Coronary artery (tissue), 2 donors: ENCODE measurements at regions not wholly inside any gene's neighbourhood (a gene's known extent, or its start where the extent isn't known, plus 50 kb on each side); places are given as distances from the start of the nearest gene placed in this dataset.

Source experiments
- DNase-seq: peaks from one replicate; pipeline ENCODE4 v3.0.0-alpha.2; 2017; ENCODE audit warnings: low spot score
- H3K27ac ChIP-seq, 2 donors: fragments of 200-600 bp; sonication (generic); one replicate each; pipeline ENCODE4 v1.5.1; 2016 to 2019
- H3K4me3 ChIP-seq: fragments of 200-600 bp; sonication (generic); 2 replicates; pipeline ENCODE4 v1.5.1; 2016; ENCODE audit warnings: mild to moderate bottlenecking, moderate library complexity
- CTCF ChIP-seq: fragments of 200-600 bp; sonication (generic); IDR thresholded peaks from one replicate; pipeline ENCODE4 v1.5.1; 2019; ENCODE audit warnings: antibody characterized with exemption

DNA sequence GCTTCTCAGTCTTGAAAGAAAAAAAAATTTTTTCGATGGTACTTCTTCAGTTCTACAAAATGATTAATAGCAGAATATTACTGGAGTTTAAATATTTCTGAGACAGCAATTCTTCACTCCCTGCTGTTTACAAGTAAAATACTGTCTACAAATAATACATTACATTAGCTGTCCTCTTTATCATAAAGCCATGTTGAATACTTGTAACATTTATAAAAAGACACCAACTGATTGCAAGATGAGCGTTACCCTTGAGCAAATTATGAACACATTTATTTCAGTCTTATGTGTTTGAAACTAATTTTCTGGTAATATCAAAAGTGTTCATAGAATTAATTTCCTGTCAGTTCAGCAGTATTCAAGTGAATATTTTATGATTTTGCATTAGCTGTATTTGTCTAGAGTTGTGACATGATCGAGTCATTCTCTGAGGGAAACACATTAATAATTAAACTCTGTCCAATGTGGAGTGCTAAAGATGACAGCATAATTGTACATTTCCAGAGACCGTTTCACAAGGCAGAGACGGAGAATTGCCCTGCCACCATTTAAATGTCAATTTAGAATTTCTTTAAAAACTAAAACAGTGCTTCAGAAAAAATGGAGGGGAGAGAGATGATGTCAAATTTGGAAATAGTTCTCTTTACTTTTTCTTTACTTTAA is 1359.0 kb upstream of the ADGRL4 start:
- DNase-seq: no peak
- no peak overlapping the region for H3K4me3 ChIP-seq
- H3K27ac ChIP-seq: no peak overlapping the region
- no peak for TF ChIP-seq CTCF

DNA sequence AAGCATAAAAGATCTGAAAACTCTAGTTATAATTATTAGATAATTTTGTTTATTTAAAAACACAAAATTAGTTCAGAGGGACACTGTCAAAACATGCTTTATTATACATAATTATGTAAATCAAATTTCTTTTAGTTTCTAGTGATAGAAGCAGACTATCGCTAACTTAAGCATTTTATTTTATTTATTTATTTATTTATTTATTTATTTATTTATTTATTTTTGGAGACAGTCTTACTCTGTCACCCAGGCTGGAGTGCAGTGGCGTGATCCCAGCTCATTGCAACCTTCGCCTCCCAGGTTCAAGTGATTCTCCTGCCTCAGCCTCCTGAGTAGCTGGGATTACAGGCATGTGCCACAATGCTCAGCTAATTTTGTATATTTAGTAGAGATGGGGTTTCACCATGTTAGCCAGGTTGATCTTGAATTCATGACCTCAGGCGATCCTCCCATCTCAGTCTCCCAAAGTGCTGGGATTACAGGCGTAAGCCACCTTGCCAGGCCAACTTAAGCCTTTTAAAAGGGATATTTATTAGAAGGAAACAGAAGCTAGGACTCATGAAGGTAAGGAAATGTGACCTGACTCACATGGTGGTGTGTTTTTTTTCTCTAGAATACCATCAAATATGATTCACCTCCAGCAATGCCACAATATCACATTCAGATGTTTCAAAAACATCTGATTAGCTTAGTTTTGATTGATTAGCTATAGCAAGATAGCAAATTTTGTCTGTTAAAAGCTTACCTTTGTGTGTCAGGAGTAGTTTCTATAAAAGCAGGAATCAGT is 1357.4 kb upstream of the ADGRL4 start:
- no peak for TF ChIP-seq CTCF
- Histone ChIP-seq H3K4me3 (no peak overlapping the region), H3K27ac (no peak overlapping the region)
- DNase-seq: no peak

GRCh38 chr1:80359666-80360065 is 1353.1 kb upstream of the ADGRL4 start:
- H3K4me3 ChIP-seq: no peak overlapping the region
- TF ChIP-seq CTCF: no peak
- no peak for DNase-seq

GRCh38 chr1:80349218-80349617 is 1342.7 kb upstream of the ADGRL4 start:
- H3K27ac ChIP-seq: no peak overlapping the region
- DNase-seq: no peak
- TF ChIP-seq CTCF: no peak

More at GRCh38 chr1:80359666-80360065, 1353.1 kb upstream of the ADGRL4 start:
- no peak overlapping the region for H3K27ac ChIP-seq

DNA sequence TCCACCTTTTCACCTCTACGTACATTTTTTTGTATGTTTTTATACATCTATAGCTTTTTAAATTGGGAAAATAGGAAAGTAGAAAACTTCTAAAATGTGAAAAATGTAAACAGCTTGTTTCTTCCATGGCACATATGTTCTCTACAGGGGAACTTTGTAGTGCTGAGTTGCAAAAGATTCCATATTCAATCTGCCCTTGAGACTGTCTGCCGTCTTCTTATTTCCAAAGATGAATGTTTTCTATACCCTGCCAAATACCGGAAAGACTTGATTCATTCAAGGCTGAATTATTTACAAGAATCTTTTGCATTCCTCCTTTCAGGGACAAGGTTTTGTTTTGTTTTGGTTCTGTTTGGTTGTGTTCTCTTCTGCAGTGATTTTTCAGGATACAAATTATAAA is 1334.5 kb upstream of the ADGRL4 start:
- TF ChIP-seq CTCF: no peak
- DNase-seq: no peak
- Histone ChIP-seq H3K4me3 (no peak overlapping the region), H3K27ac (no peak overlapping the region)

More at GRCh38 chr1:80349218-80349617, 1342.7 kb upstream of the ADGRL4 start:
- H3K4me3 ChIP-seq: no peak overlapping the region

DNA sequence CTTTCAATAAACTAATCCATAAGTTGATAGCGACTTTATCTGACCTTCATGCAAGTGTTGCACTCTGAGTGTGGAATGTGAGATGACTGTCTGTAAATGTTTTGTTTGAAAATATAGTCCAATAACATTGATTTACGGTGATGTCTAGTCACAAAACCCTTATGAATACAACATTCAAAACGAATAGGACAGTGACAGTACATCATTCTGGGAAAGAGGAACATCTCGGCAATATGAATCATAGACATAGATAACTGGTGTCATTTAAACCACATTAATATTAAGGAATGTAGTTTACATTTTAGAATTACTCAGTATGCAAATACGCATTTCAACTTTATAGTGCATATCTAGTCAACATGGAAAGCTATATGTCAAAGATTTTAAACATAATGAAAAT is 1311.6 kb upstream of the ADGRL4 start:
- Histone ChIP-seq H3K27ac (no peak overlapping the region), H3K4me3 (no peak overlapping the region)
- no peak for TF ChIP-seq CTCF
- DNase-seq: no peak
